GM19468 (cell line): ENCODE measurements at regions not wholly inside any gene's neighbourhood (a gene's known extent, or its start where the extent isn't known, plus 50 kb on each side); places are given as distances from the start of the nearest gene placed in this dataset.

Experiments
- ATAC-seq: cut with Tn5 transposase; IDR thresholded peaks from one replicate; pipeline ENCODE4 v1.9.1; 2021; ENCODE audit warnings: mild to moderate bottlenecking, moderate library complexity, moderate number of reproducible peaks; ENCODE audit not compliant: unreplicated experiment; ENCODE audit errors: extremely low read depth

GRCh38 chr9:16320338-16320902 is 550.0 kb downstream of the BNC2 start:
- ATAC-seq, result no peak

- no peak for ATAC-seq
Observed at GRCh38 chr9:16321461-16322119, 548.9 kb downstream of the BNC2 start.

GRCh38 chr9:16322849-16323248 is 547.6 kb downstream of the BNC2 start:
- ATAC-seq, result no peak

GRCh38 chr9:16325966-16326365 is 544.5 kb downstream of the BNC2 start:
- ATAC-seq, result no peak

- ATAC-seq, result no peak
Observed at GRCh38 chr9:16328349-16328748, 542.1 kb downstream of the BNC2 start.

- no peak for ATAC-seq
Observed at GRCh38 chr9:16329671-16330113, 540.8 kb downstream of the BNC2 start.

GRCh38 chr9:16331031-16331430 is 539.4 kb downstream of the BNC2 start:
- ATAC-seq, result no peak

GRCh38 chr9:16331527-16331926 is 538.9 kb downstream of the BNC2 start:
- ATAC-seq, result no peak

GRCh38 chr9:16333691-16334090 is 536.8 kb downstream of the BNC2 start:
- no peak for ATAC-seq

GRCh38 chr9:16335788-16336580 is 534.5 kb downstream of the BNC2 start:
- ATAC-seq, result no peak

GRCh38 chr9:16336833-16337232 is 533.6 kb downstream of the BNC2 start:
- no peak for ATAC-seq

GRCh38 chr9:16337322-16338029 is 533.0 kb downstream of the BNC2 start:
- ATAC-seq, result no peak

- ATAC-seq, result no peak
Observed at GRCh38 chr9:16341177-16341576, 529.3 kb downstream of the BNC2 start.

- no peak for ATAC-seq
Observed at GRCh38 chr9:16342246-16343020, 528.0 kb downstream of the BNC2 start.

GRCh38 chr9:16343249-16344237 is 526.9 kb downstream of the BNC2 start:
- no peak for ATAC-seq

GRCh38 chr9:16344343-16344742 is 526.1 kb downstream of the BNC2 start:
- ATAC-seq, result no peak

GRCh38 chr9:16345902-16346301 is 524.6 kb downstream of the BNC2 start:
- ATAC-seq, result no peak

- ATAC-seq, result no peak
Observed at GRCh38 chr9:16347886-16348285, 522.6 kb downstream of the BNC2 start.

- ATAC-seq, result no peak
Observed at GRCh38 chr9:16348531-16348930, 521.9 kb downstream of the BNC2 start.
